GM18867 (cell line): ENCODE measurements at regions not wholly inside any gene's neighbourhood (a gene's known extent, or its start where the extent isn't known, plus 50 kb on each side); places are given as distances from the start of the nearest gene placed in this dataset.
A peak's percentile ranks its signal among the peaks of the same experiment; 100 is the strongest.

Experiments
- ATAC-seq: cut with Tn5 transposase; IDR thresholded peaks from one replicate; pipeline ENCODE4 v1.9.1; 2021; ENCODE audit warnings: mild to moderate bottlenecking, moderate library complexity; ENCODE audit not compliant: unreplicated experiment

DNA sequence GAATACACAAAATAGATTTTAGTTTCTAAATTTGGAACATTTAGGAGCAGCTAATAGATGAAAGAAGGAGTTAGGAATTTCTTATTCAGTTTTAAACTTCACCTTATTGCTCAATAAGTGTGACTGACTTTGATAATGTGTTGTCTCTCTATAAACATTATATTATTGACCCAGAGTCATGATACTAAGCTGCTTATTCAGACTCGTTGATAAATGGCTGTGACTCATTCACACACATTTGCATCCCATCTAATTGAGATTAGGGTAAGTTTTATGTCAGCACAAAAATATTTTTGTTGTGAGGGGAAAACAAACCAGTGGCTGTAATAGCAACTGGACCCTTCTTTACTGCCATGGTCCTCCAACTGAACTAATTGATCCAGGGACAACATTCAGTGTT lies 137.6 kb downstream of the GOLIM4 start:
- ATAC-seq = no peak

DNA sequence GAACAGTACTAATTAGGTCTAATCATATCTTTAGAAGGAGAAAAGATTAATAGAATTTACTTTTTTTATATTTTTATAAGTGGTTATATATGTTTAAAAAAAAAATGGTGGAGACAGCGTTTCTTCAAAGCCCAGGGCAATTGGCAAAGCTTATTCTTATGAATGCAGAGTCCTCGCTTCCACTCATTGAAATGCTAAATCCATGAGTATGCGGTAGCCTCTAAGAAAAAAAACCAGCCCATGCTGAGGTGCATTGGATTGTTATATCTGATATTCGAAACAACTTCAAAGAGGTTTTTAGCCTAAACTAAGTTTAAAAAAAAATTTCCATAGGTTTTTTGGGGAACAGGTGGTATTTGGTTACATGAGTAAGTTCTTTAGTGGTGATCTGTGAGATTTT lies 142.8 kb downstream of the GOLIM4 start:
- no peak for ATAC-seq

DNA sequence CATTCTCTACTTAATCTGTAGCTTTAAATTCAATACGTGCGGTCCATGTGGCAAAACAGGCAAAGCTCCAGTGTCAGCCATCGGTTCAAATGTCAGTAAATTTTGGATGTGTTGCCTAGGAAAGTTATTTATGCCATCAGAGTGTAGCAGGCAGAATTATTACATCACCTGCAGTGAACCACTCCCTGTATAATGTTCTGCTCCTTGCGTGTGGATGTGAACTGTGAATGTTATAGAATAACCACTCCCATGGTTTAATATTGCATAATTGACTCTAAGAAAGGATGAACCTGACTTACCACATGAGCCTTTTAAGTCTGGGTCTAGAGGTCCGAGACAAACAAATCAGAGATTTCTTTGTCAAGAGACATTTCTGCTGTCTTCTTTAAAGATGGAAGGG lies 145.5 kb downstream of the GOLIM4 start:
- no peak for ATAC-seq

DNA sequence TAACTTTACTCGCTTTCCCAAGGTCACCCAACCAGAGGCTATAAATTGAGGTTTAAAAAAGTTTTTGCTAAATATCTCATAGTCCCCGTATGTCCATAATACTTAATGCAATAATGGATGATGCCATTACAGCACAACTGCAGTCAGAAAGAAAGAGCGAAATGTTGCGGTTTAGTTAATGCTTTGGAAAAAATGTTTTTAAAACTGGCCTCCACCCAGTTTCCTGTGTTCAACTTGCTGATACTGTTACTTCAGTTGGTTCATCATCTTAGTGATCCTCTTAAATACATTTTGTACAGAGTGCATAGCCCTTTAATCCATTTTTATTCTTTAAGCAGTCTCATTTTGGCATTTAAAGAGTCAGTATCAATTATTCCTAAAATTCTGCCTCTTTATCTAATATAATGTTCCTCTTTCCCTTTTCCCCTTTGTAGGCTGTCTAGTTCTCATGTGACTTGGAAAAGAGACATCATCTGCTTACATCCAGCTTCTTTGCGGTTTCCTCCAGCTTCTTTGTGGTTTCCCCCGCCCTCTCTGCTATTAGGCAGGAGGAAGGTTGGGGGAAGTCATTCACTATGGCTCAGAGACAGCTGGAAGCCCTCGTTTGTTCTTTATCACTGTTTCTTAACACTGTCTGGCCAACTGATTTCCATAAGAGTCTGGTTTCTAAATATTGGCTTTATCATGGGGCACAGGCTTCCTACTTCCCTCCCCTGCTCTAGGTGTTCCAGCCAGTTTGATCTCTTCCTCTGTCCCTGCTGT lies 154.3 kb downstream of the GOLIM4 start:
- ATAC-seq = no peak

DNA sequence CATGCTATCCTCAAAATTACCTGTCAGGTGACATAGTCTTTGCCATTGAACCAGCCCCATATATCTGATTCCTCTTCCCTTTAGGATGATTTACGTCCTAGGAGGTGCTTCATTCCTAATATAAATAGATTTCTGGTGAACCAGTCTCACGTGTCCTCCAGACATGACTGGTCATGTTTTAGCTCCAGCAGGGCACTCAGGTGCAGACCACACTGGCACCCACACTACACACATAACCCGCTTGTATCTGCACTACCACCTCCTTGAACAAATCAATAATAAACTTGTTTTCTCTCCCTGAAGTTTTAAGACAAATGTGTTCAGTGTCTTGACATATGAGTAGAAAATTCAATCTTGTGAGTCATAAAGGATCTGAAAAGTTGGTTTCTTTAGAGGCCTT lies 155.5 kb downstream of the GOLIM4 start:
- no peak for ATAC-seq

DNA sequence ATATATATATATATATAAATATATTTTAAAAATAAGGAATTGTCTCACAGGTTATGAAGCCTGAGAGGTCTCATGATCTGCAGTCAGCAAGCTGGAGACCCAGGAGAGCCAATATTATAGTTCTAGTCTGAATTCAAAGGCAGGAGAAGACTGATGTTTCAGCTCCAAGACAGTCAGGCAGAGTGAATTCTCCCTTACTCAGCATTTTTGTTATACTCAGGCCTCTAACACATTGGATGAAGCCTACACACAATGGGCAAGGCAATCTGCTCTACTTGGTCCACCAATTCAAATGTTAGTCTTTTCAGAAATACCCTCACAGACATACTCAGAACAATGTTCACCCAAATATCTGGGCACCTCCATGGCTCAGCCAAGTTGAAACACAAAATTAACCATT lies 157.2 kb downstream of the GOLIM4 start:
- no peak for ATAC-seq

DNA sequence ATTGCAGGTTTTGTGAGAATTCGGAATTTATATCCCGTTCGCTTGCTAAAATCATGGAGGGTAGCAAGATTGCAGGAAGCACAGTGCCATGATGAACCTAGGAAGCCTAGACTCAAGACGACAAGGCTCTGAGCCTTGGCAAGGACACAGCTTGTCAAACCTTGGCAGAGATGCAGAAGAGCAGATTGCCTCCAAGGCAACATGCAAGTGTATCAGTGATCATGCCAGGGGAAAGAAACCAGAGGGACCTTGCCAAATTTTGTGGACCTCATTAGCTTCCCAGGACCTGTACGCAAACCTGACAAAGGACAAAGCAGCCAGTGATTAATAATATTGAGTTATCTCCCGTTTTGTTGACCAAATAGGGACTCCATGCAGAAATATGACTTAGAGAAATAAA lies 159.7 kb downstream of the GOLIM4 start:
- no peak for ATAC-seq

DNA sequence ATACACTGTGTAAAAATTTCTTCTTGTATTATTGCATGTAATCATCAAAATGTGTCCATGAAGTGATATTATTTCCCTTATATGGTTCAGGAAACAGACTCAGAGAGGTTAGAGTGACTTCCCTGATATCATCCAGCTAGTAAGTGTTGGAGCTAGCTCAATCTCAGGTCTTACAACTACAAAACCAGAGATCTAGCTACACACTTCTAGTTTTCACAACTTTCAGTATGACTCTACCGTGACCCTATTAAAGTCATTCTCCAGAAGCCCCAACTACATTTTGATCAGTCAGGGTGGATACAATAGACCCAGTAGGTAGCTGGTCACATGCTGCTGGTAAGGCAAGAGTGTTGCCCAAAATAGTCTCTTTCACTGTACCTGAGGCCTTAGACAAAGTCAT lies 165.3 kb downstream of the GOLIM4 start:
- peak; percentile 38 for ATAC-seq

DNA sequence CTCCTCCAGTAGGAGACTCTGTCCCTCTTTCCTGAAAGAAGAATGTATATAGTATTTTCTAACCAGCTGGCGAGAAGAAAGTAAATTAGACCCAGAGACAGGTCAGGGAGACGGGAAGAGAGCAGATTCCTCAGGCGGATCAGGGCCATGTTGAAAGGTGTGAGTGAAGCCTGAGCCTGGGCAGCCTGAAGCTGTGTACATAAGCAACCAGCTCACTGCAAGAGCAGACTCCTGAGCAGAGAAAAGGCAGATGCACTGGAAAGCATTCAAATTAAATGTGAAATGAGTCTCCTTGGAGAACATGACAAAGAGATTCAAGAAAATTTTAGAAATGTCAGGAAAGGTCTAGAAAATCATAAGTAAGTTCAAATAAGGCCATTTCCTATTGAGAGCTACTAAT lies 165.8 kb downstream of the GOLIM4 start:
- ATAC-seq = no peak

DNA sequence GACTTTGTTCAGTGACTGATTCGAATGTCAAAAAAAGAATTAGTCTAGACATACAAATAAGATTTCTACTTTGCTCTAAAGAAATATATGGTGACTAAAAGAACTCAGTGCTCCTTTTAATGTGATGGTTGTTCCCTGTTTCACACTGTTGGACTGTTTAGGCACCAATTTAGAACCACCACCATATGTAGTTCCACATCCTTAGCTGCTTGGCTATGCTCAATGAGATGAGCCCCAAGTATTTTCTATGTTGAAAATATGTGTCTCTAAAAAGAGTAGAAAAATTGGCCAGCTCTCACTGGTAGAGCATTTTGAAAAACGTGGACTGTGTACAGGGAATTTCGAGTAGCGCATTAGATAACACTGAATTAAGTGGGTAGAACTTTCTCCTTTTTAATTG lies 167.3 kb downstream of the GOLIM4 start:
- ATAC-seq = no peak

DNA sequence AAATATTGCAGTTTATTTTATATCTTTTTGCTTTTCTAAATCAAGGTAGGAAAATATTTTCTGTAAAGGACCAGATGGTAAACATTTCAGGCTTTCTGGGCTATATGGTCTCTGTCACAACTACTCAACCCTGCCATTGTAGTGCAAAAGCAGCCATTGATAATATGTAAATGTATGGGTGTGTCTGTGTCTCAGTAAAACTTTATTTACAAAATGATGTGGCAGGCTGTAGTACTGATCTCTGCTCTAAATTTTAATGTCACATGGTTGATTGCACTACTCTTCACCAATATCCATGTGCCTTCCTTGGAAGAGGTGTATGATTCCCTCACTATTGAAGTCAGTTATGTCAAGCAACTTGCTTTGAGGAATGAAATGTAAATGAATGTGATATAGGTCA lies 175.0 kb downstream of the GOLIM4 start:
- ATAC-seq = no peak

DNA sequence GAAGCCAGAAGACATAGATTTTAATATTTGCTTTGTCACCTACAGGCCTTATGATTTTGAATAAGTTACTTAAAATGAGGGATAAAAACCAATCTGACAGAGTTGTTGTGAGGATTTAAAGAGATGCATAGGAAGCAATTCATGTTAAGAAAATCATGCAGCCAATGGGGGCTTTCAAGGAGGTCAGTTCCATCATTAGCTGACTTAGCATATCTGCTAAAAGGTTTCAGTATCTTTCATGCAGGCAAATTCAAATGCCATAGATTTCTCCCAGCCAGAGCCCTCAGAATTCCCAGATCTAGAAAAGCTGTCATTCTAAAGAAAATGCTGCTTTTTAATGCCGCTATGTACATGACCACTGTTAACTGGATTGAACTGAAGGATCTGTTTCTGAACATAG lies 176.1 kb downstream of the GOLIM4 start:
- ATAC-seq = no peak

DNA sequence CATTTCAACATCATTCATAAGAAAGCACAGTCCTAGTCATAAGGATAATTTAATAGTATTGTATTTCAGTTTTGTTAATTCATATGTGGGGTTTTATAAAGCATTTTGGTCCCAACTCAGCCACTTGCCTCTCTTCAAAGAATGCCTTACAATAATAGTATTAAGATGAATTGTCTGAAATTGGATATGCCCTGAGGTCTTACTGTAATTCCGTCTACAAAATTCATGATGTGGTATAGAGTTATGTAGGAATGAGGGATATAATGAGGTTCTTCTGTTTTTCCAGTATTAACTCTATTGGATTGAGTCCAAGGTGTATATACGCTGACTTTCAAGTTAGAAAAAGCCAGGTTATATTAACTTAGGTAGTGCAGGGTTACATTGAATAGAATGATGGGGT lies 177.0 kb downstream of the GOLIM4 start:
- no peak for ATAC-seq

DNA sequence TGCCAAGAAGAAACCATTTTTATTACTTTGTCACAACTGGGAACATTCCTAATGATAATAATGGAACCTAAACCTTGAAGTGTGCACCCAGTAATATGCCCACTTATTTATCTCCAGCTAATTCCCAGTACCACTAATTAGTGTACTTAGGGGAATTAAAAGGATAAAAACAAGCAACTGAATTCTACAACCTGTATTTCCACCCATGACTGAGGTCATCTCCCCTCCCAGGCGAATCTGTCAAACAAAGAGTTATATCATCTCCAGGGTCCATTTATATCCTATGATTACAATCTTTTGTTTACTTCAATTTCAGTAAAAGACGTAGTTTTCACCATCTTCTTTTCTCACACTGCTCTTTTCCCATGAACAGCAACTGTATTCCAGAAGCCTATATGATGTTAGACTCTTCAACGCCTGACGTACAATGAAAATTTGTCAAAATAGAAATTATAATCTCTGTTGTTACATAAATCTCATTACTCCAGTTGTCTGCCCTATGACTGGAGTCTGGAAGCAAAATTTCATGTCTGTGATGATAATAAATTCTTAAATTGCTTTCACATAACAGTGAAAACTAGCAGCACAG lies 177.6 kb downstream of the GOLIM4 start:
- ATAC-seq = no peak

DNA sequence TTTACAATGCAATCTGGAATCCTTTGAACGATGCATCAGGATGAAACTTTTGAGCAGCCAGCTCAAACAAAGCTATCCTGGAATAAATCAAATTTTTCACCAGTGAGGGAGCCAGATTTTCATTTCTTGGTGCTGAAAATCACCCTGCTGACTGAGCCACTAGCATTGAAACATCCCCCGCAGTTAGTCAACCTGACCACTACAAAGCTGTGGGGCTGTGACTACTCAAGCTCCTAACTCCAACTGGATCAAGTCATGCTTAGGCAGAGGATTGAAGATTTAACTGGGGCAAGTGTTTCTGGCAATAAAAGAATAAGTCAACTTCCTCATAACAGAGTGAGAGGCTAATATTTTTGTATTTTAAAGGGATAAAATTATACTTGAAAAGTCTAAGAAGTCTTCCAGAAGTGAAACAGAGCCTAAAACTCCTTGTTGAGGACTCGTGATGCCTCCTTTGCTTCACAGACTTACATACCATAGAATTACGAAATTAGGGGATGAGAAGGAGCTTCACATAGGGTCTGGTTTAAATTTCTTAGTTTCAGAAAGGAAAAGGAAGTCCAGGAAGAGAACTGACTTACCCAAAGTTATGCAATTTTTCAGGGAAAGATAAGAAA lies 177.8 kb downstream of the SERPINI1 start:
- no peak for ATAC-seq

DNA sequence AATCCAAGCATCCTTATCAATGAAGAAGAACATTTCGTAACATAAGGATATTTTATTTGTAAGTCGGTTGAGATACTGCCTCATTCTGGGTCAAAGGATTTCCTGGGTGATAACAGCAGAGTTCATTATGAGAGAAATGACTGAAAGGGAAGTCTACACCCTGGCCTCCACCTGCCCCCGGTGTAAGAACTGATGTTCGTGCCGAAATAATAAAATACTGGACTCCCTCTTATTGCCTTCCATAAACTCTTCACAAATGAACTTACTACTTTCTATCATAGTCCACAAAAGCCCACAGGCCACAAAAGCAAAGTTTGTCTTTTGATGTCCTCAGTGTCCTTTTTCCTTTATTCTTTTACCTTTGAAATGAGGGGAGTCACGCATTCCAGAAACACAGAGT lies 174.4 kb downstream of the SERPINI1 start:
- no peak for ATAC-seq

DNA sequence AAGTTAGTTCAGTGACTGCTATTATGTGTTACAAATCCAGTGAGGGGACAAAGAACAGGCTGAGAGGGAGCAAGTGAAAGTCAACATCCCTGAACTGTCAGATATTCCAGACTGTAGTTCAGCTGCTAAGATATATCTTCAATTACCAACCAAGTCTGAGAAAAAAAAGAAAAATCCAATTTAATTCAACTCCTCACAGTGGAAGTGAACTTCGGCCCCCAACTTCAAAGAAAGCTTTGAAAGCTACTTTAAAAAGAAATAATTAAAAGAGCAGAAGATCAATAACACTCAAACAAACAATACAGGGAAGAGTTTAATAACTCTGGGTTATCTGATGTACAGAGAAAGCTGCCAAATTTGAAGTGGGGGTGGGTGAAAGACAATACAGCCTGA lies 174.0 kb downstream of the SERPINI1 start:
- ATAC-seq = no peak

DNA sequence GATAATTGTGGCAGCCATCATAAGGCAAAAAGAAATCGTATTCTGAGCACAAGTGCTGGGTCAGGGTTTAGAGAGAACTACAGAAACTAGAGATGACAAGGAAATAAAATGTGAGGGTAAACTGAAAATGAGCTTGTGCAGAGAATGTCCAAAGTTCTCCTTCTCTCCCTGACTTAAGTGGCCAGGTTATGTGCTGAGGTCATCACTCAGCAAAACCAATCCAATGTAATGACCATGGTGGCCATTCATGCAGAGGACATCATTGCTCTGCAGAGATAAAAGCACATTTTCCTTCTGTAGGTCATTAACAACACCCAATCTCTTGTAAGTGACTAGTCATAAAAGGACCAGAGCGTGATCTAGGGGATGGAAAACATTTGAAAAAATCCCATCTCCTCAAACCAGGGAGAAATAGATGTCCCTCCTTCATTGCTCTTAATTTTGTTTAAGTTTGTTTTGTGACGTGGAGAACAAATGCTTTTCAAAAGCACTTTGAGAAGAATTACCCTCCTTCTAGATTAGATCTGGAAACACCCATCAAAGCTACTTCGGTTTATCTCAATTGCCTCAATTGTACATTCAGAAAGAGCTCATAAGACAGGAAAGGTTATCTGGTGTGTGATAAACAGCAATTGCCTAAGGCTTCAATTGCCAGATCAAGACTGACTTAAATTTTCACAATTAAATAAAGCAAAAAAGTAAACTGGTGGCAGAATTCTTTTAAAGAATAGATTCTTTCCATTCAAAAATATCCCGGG lies 173.4 kb downstream of the SERPINI1 start:
- ATAC-seq = no peak

DNA sequence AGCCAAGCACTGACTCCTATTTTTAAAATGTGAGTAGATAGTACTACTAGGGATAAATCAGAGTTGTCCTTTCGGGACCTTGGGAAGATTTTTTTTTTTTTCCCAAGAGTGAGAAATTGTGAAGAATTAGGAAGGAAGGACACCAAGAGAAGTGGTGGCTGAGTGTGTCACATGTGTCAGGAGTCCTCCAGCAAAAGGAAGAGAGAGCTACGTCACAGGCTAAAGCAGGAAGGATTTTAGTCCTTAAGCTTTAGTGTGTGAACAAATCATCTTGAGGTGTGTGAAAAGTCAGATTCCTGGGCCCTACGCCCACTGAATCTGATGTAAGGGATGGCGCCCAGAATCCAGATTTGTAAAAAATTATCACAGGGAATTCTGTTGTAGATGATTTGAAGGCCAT lies 172.7 kb downstream of the SERPINI1 start:
- ATAC-seq = no peak

DNA sequence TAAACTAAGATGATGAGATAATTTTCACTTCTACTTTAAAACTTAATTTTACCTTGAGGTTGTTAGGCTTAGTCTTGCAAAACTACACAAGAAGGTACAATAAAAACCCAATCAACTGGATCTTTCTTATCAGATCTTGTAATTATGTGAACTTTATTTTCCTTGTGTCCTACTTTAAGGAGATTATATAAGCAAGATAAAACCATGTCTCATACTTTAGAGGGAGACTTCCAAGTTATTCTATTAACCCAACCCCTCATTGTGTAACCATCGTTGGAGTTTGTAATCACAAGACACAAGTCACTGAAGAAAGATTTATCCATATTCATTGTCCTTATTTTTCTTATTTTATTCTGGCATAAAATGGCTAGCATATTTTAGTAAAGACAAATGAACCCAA lies 165.6 kb downstream of the SERPINI1 start:
- ATAC-seq = no peak

DNA sequence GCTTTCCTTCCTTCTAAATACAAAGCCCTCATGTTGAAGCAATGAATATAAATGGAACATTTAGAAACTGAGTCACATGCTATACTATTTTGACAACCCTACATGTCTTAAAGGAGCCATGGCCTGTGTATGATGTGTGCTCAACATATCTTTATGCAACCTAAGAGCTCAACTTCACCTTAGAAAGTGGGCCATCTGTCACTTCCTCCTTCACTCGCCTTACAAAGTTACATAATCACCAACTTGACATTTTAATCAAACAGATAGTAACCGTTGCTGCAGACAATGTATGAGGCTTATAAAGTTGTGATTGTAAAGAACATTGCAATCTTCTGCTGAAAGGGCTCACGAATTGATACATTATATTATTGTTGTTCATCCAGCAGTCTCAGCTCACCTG lies 163.6 kb downstream of the SERPINI1 start:
- no peak for ATAC-seq

DNA sequence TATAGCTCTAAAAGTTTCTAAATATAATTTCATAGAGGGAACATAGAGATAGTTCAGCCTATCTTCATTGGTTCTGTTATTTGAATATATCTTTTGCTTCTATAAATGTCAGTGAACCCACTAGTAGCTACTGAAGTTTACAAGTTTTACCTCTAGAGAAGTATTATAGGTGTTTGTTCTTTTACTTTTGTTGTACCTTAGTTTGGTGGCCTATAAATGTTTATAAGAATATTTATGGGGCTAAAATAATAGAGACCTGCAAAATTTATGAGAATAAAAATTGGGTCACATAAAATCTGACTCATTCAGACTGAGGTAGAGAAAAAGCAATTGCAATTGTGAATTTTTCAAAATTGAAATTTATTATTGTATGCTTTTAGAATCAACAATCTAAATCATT lies 162.6 kb downstream of the SERPINI1 start:
- no peak for ATAC-seq
